ENCODE measurements at regions not wholly inside any gene's neighbourhood (a gene's known extent, or its start where the extent isn't known, plus 50 kb on each side); places are given as distances from the start of the nearest gene placed in this dataset.

DNA sequence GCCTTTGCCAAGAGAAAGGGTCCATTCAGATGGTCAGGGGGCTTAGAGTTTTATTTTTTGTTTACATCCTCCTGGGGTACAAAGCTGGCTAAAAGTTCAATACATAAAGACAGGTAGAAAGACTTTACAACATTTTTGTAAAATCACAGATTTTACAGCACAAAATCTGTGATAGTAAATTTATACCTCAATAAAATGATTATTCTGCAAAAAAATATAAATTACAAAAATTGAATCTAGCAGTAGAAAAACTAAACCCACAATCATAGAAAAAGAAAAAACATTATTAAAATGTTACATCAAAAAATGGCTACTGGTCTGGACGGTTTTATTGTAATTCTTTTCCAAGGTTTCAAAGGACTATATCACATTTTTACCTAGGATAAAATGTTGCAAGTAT lies 674.2 kb upstream of the CHAC2 start:
- intact Hi-C loops (cut with DNase I; ENCODE audit: low total_unique reads) = no loop called here
- H3K27me3 ChIP-seq = no peaks in the 10 kb centered on the region
- H3K4me3 ChIP-seq = no peak overlapping the region

DNA sequence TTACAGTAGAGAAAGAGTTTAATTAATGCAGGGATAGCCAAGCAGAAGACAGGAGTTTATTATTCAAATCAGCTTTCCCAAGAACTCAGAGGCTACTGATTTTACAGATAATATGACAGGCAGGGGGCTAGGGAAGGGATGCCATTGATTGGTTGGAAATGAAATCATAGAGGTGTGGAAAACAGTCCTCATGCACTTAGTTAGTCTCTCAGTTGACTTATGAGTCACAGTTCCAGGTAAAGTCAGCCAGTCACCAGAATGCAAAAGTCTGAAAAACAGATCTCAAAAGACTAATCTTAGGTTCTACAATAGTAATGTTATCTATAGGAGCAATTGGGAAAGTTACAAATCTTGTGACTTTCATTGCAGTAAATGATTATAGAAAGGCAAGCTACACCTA lies 676.4 kb upstream of the CHAC2 start:
- Histone ChIP-seq H3K4me1 (no peaks in the 10 kb centered on the region), H3K27me3 (no peaks in the 10 kb centered on the region), H3K36me3 (no peaks in the 10 kb centered on the region), H3K9me3 (no peaks in the 10 kb centered on the region), H3K27ac (no peak overlapping the region), H3K4me3 (no peak overlapping the region)
- DNase-seq = no peak
- intact Hi-C loops (cut with DNase I; ENCODE audit: low total_unique reads) = no loop called here
- TF ChIP-seq, protein P1, sequence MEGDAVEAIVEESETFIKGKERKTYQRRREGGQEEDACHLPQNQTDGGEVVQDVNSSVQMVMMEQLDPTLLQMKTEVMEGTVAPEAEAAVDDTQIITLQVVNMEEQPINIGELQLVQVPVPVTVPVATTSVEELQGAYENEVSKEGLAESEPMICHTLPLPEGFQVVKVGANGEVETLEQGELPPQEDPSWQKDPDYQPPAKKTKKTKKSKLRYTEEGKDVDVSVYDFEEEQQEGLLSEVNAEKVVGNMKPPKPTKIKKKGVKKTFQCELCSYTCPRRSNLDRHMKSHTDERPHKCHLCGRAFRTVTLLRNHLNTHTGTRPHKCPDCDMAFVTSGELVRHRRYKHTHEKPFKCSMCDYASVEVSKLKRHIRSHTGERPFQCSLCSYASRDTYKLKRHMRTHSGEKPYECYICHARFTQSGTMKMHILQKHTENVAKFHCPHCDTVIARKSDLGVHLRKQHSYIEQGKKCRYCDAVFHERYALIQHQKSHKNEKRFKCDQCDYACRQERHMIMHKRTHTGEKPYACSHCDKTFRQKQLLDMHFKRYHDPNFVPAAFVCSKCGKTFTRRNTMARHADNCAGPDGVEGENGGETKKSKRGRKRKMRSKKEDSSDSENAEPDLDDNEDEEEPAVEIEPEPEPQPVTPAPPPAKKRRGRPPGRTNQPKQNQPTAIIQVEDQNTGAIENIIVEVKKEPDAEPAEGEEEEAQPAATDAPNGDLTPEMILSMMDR (IDR thresholded peaks at IDR 0.05) = no peak

More for the DNA sequence above, 674.2 kb upstream of the CHAC2 start:
- Histone ChIP-seq H3K27ac (no peak overlapping the region), H3K4me1 (no peaks in the 10 kb centered on the region), H3K36me3 (no peaks in the 10 kb centered on the region), H3K9me3 (no peaks in the 10 kb centered on the region)
- TF ChIP-seq, protein P1 (IDR thresholded peaks at IDR 0.05) = no peak
- no peak for DNase-seq

DNA sequence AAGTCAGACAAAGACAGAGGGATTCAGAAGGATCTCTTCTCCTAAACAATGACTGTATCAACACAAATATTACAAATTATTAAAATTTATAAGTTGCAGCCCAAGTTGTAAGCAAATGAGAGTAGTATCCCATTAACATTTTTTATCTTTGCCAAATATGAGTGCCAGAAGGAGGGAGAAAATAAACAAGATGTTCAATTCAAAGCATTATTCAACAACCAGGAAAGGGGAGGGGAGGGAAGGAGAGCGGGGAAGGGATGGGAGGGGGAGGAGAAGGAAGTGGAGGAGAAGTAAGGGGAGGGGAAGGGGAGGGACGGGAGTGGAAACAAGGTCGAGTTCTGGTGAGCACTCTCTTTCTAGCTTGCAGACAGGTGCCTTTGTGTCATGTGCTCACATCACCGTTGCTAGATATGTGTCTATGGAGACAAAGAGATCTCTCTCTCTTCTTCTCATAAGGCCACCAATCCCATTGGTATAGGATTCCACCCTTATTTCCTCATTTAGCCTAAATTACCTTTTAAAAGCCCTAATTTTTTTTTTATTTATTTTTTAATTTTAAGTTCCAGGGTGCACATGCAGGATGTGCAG lies 679.6 kb upstream of the CHAC2 start:
- intact Hi-C loops (cut with DNase I; ENCODE audit: low total_unique reads) = no loop called here
- H3K36me3 ChIP-seq = no peaks in the 10 kb centered on the region
- no peak overlapping the region for H3K4me3 ChIP-seq
- TF ChIP-seq, protein P1 (IDR thresholded peaks at IDR 0.05) = no peak
- H3K9me3 ChIP-seq = no peaks in the 10 kb centered on the region
- no peak for DNase-seq
- H3K27ac ChIP-seq = no peak overlapping the region
- no peaks in the 10 kb centered on the region for H3K27me3 ChIP-seq
- no peaks in the 10 kb centered on the region for H3K4me1 ChIP-seq

DNA sequence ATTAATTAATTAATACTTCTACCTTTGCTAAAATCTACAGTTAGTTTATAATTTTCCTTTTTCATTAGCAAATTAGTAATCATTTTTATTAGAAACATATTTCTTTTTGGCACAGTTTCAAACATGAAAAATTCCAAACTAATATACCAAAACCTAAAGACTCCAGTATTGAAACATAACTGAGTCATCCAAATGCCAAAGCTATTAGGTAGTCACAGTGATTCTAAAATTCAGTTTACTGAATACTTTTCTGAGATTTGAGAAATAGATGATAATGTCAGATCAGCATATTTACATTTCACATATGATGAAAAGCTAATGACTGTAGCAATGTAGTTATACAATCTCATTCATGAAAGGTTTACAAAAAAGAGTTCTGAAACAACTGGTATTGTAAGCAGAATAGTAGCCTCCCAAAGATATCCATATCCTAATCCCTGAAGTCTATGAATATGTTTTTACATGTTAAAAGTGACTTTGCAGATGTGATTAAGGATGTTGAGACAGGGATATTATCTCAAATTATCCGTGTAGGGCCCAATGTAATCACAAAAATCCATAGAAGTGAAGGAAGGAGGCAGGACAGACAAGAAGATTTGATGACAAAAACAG lies 680.2 kb upstream of the CHAC2 start:
- Histone ChIP-seq H3K27me3 (no peaks in the 10 kb centered on the region), H3K4me1 (no peaks in the 10 kb centered on the region), H3K36me3 (no peaks in the 10 kb centered on the region), H3K4me3 (no peak overlapping the region), H3K9me3 (no peaks in the 10 kb centered on the region), H3K27ac (no peak overlapping the region)
- intact Hi-C loops (cut with DNase I; ENCODE audit: low total_unique reads) = no loop called here
- DNase-seq = no peak
- TF ChIP-seq, protein P1 (IDR thresholded peaks at IDR 0.05) = no peak

GRCh38 chr2:53077413-53077812 lies 690.2 kb upstream of the CHAC2 start:
- no peak overlapping the region for H3K27ac ChIP-seq
- H3K27me3 ChIP-seq = no peaks in the 10 kb centered on the region
- H3K4me1 ChIP-seq = no peaks in the 10 kb centered on the region
- no peaks in the 10 kb centered on the region for H3K9me3 ChIP-seq
- intact Hi-C loops (cut with DNase I; ENCODE audit: low total_unique reads) = no loop called here
- no peaks in the 10 kb centered on the region for H3K36me3 ChIP-seq
- TF ChIP-seq, protein P1 (IDR thresholded peaks at IDR 0.05) = no peak
- H3K4me3 ChIP-seq = no peak overlapping the region
- DNase-seq = no peak
